K562 (cell line): ENCODE measurements at regions not wholly inside any gene's neighbourhood (a gene's known extent, or its start where the extent isn't known, plus 50 kb on each side); places are given as distances from the start of the nearest gene placed in this dataset.
A peak's percentile ranks its signal among the peaks of the same experiment; 100 is the strongest.

Experiments used
- CBX5 ChIP-seq: IDR thresholded peaks from 2 replicates; pipeline ENCODE4 v1.6.1; 2014; ENCODE audit warnings: low read depth, borderline replicate concordance
- CSDE1 ChIP-seq, 2 experiments: fragments of 450-650 bp; IDR thresholded peaks; 2 replicates each; pipeline ENCODE4 v1.6.1; 2016; ENCODE audit warnings: mild to moderate bottlenecking in 1 of 2
- ILK ChIP-seq: fragments of 450-650 bp; IDR thresholded peaks from 2 replicates; pipeline ENCODE4 v1.6.1; 2016; ENCODE audit warnings: missing genetic modification characterization, low read depth, mild to moderate bottlenecking, missing compliant biosample characterization, moderate library complexity, borderline replicate concordance
- POLR2AphosphoS2 ChIP-seq: IDR thresholded peaks from 2 replicates; pipeline ENCODE4 v1.6.1; 2012; ENCODE audit warnings: low read length, improper control_type of control experiment
- POLR2AphosphoS5 ChIP-seq: IDR thresholded peaks from 2 replicates; pipeline ENCODE4 v1.6.1; 2011; ENCODE audit warnings: mild to moderate bottlenecking, low read depth, low read length, moderate library complexity; ENCODE audit not compliant: control insufficient read depth, insufficient read depth
- RBM34 ChIP-seq: fragments of 200-400 bp; formaldehyde crosslinking; IDR thresholded peaks from 2 replicates; pipeline ENCODE4 v1.6.1; 2018; ENCODE audit warnings: low read length, borderline replicate concordance; ENCODE audit not compliant: insufficient read depth
- RHOXF2B ChIP-seq: fragments of 250-450 bp; sonication (Bioruptor Pico); conservative IDR thresholded peaks from 2 replicates; pipeline ENCODE4 v1.5.1; 2021
- SMAD3 ChIP-seq: fragments of 450-650 bp; formaldehyde crosslinking; conservative IDR thresholded peaks from 2 replicates; pipeline ENCODE4 v1.4.0; 2020; ENCODE audit warnings: mild to moderate bottlenecking
- SMARCC2 ChIP-seq: fragments of 450-650 bp; IDR thresholded peaks from 2 replicates; pipeline ENCODE4 v1.6.1; 2017; ENCODE audit warnings: antibody characterized with exemption, moderate library complexity, mild to moderate bottlenecking, low read depth
- SP1 ChIP-seq: sonication (generic); formaldehyde crosslinking; IDR thresholded peaks from 2 replicates; pipeline ENCODE4 v1.8.1; 2022; ENCODE audit warnings: mild to moderate bottlenecking, missing genetic modification reagents
- SP2 ChIP-seq: IDR thresholded peaks from 2 replicates; pipeline ENCODE4 v1.6.1; 2011; ENCODE audit warnings: mild to moderate bottlenecking, low read depth, low read length, moderate library complexity; ENCODE audit not compliant: poor library complexity, severe bottlenecking; ENCODE audit errors: extremely low read depth
- STAT5A ChIP-seq: IDR thresholded peaks from 2 replicates; pipeline ENCODE4 v1.6.1; 2012; ENCODE audit warnings: low read length, inconsistent platforms, borderline replicate concordance
- TAF1 ChIP-seq: IDR thresholded peaks from 2 replicates; pipeline ENCODE4 v1.6.1; 2011; ENCODE audit warnings: mild to moderate bottlenecking, low read length, moderate library complexity; ENCODE audit not compliant: insufficient read depth, control insufficient read depth, severe bottlenecking; ENCODE audit errors: extremely low read depth
- ZBTB1 ChIP-seq: sonication (generic); formaldehyde crosslinking; IDR thresholded peaks from 2 replicates; pipeline ENCODE4 v1.8.1; 2023; ENCODE audit warnings: missing genetic modification reagents, low read depth, mild to moderate bottlenecking, borderline replicate concordance
- ZFX ChIP-seq: sonication (generic); formaldehyde crosslinking; IDR thresholded peaks from 2 replicates; pipeline ENCODE4 v1.8.0; 2022; ENCODE audit warnings: mild to moderate bottlenecking, missing genetic modification reagents, moderate library complexity
- ZNF507 ChIP-seq: conservative IDR thresholded peaks from 2 replicates; pipeline ENCODE4 v1.6.1; 2017; ENCODE audit warnings: missing genetic modification characterization, missing compliant biosample characterization
- TF ChIP-seq, protein P1 (sequence below): sonication (generic); formaldehyde crosslinking; IDR thresholded peaks from 2 replicates; pipeline ENCODE4 v1.8.0; 2022; ENCODE audit warnings: mild to moderate bottlenecking, missing genetic modification reagents
- TF ChIP-seq, protein P2 (sequence below), 2 experiments: fragments of 250-450 bp in 1 of 2; fragments of 450-650 bp in 1 of 2; sonication (Bioruptor Pico) in 1 of 2; IDR thresholded peaks; 2 replicates each; pipeline versions ENCODE4 v1.6.1 to v1.8.0; 2016 to 2021; ENCODE audit warnings: mild to moderate bottlenecking in 2 of 2, moderate library complexity in 2 of 2, missing compliant biosample characterization in 1 of 2, missing genetic modification characterization in 1 of 2
- TF ChIP-seq, protein P3 (sequence below), 2 experiments: fragments of 450-650 bp; IDR thresholded peaks; 2 replicates each; pipeline ENCODE4 v1.6.1; 2016
- TF ChIP-seq, protein P4 (sequence below): sonication (generic); formaldehyde crosslinking; IDR thresholded peaks from 2 replicates; pipeline ENCODE4 v1.8.0; 2023; ENCODE audit warnings: mild to moderate bottlenecking, missing genetic modification reagents

DNA sequence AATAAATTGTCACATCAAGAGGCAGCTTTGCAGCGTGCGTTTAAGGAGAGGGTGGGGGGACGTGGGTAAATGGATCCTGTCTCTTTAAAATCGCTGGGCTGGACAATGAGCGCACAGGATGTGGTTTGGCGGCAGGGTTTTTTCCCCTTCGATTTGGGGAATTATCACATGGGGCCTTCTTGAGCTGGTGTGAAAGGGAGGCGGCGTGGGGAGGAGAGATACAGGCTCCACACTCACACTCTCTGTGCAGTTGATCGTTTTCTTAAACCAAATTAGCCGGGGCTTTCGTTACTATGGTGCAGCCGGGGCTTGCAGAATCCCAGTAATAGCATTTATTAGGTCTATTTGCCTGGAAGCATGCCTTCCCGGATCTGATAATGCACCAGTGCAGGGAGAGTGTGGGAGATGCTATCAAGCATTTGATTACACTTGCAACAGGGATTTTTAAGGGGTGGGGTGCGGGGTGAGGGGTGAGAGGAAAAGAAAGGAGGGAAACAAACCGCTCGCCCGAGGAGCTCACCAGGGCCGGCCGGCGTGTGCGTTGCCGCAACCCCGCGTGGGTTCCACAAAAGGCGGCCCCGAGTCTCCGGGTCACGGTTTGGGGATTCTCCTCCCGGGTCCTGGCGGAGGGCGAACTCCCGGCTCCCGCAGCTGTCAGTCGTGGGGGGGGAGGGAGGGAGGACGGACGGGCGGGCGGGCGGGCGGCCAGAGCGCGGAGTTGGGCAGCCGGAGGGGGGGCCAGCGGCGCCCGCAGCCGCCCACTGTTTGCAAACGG is 58.8 kb upstream of the GSE1 start (continued):
- TF ChIP-seq ZBTB1 (no peak; the same call in 1 of the 2 replicates), ILK (0 out of 2 replicates have a peak, but pooled peaks have one; percentile 35), STAT5A (peak; percentile 86), CBX5 (no peak), SP1 (0 out of 2 replicates have a peak, but pooled peaks have one; percentile 22), SP2 (no peak), POLR2AphosphoS2 (peak; percentile 83), SMARCC2 (peak; percentile 62), TAF1 (peak; percentile 81), RBM34 (no peak), POLR2AphosphoS5 (peak; percentile 89), ZFX (no peak; the same call in 1 of the 2 replicates), ZNF507 (no peak), RHOXF2B (CRISPR knock-in tag) (no peak), CSDE1 (IDR thresholded peaks at IDR 0.05) (no peak), SMAD3 (CRISPR knock-in tag) (0 out of 2 replicates have a peak, but pooled peaks have one; percentile 20)
- TF ChIP-seq, protein P1, sequence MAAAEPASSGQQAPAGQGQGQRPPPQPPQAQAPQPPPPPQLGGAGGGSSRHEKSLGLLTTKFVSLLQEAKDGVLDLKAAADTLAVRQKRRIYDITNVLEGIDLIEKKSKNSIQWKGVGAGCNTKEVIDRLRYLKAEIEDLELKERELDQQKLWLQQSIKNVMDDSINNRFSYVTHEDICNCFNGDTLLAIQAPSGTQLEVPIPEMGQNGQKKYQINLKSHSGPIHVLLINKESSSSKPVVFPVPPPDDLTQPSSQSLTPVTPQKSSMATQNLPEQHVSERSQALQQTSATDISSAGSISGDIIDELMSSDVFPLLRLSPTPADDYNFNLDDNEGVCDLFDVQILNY (CRISPR knock-in tag): 0 out of 2 replicates have a peak, but pooled peaks have one; percentile 10
- TF ChIP-seq, protein P2, sequence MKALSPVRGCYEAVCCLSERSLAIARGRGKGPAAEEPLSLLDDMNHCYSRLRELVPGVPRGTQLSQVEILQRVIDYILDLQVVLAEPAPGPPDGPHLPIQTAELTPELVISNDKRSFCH (CRISPR knock-in tag; IDR thresholded peaks at IDR 0.05): no peak
- TF ChIP-seq, protein P2 (tag; IDR thresholded peaks at IDR 0.05): peak; percentile 39; the same call in 1 of the 2 replicates
- TF ChIP-seq, protein P3, sequence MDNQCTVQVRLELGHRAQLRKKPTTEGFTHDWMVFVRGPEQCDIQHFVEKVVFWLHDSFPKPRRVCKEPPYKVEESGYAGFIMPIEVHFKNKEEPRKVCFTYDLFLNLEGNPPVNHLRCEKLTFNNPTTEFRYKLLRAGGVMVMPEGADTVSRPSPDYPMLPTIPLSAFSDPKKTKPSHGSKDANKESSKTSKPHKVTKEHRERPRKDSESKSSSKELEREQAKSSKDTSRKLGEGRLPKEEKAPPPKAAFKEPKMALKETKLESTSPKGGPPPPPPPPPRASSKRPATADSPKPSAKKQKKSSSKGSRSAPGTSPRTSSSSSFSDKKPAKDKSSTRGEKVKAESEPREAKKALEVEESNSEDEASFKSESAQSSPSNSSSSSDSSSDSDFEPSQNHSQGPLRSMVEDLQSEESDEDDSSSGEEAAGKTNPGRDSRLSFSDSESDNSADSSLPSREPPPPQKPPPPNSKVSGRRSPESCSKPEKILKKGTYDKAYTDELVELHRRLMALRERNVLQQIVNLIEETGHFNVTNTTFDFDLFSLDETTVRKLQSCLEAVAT (IDR thresholded peaks at IDR 0.05): peak; percentile 91 to 94
- TF ChIP-seq, protein P4, sequence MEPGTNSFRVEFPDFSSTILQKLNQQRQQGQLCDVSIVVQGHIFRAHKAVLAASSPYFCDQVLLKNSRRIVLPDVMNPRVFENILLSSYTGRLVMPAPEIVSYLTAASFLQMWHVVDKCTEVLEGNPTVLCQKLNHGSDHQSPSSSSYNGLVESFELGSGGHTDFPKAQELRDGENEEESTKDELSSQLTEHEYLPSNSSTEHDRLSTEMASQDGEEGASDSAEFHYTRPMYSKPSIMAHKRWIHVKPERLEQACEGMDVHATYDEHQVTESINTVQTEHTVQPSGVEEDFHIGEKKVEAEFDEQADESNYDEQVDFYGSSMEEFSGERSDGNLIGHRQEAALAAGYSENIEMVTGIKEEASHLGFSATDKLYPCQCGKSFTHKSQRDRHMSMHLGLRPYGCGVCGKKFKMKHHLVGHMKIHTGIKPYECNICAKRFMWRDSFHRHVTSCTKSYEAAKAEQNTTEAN: peak; percentile 82; the same call in 1 of the 2 replicates
